CD4-positive, alpha-beta T cell (primary cell): ENCODE measurements at regions not wholly inside any gene's neighbourhood (a gene's known extent, or its start where the extent isn't known, plus 50 kb on each side); places are given as distances from the start of the nearest gene placed in this dataset.

Experiments
- ATAC-seq: fragments of 200-7000 bp; cut with Tn5 transposase; one replicate; pipeline ENCODE4 v1.10.0; 2022; ENCODE audit warnings: mild to moderate bottlenecking; ENCODE audit not compliant: poor library complexity
- CTCF ChIA-PET: fragments of 350-600 bp; sonication (Branson Sonifier 250); formaldehyde crosslinking; loops from one replicate; lab custom pipeline; 2021; ENCODE audit warnings: antibody characterized with exemption, inconsistent platforms; lab: Charles Lee
- POLR2A ChIA-PET: fragments of 350-600 bp; sonication (Branson Sonifier 250); formaldehyde crosslinking; loops from one replicate; lab custom pipeline; 2021; ENCODE audit warnings: antibody characterized with exemption, inconsistent platforms; lab: Charles Lee
- DNase-seq, 14 experiments: peaks; one replicate each; pipeline ENCODE4 v3.0.0-alpha.2; 2013 to 2020; ENCODE audit warnings: mixed read lengths in 2 of 14
- H3K27ac ChIP-seq, 2 donors: one replicate each; pipeline versions ENCODE4 v1.5.1 to v1.7.0; 2013; ENCODE audit warnings: low read length in 2 of 2, low read depth in 1 of 2, mild to moderate bottlenecking in 1 of 2
- H3K27me3 ChIP-seq, 2 experiments: 1 replicate in 1 of 2; 2 replicates in 1 of 2; pipeline versions ENCODE4 v1.6.1 to v1.7.0; 2013; ENCODE audit warnings: low read length in 2 of 2, control low read depth in 1 of 2, mild to moderate bottlenecking in 1 of 2, moderate library complexity in 1 of 2; ENCODE audit not compliant: insufficient read depth in 2 of 2, control insufficient read depth in 1 of 2
- H3K36me3 ChIP-seq: one replicate; pipeline ENCODE4 v1.6.1; 2013; ENCODE audit warnings: low read length, control low read depth; ENCODE audit not compliant: insufficient read depth
- H3K4me1 ChIP-seq: one replicate; pipeline ENCODE4 v1.6.1; 2013; ENCODE audit warnings: low read length, control low read depth; ENCODE audit not compliant: insufficient read depth
- H3K4me3 ChIP-seq: one replicate; pipeline ENCODE4 v1.5.1; 2013; ENCODE audit warnings: mild to moderate bottlenecking, low read length, moderate library complexity
- H3K9me3 ChIP-seq, 2 experiments: 1 replicate in 1 of 2; 2 replicates in 1 of 2; pipeline versions ENCODE4 v1.6.1 to v1.7.0; 2013; ENCODE audit warnings: low read length in 2 of 2, mild to moderate bottlenecking in 2 of 2, control low read depth in 1 of 2, moderate library complexity in 1 of 2; ENCODE audit not compliant: control insufficient read depth in 1 of 2, insufficient read depth in 1 of 2
- H3K27ac Mint-ChIP-seq: one replicate; pipeline ENCODE4 v1.8.0; 2020; ENCODE audit warnings: mixed read lengths
- H3K27me3 Mint-ChIP-seq: one replicate; pipeline ENCODE4 v1.8.0; 2021; ENCODE audit warnings: mixed read lengths
- H3K36me3 Mint-ChIP-seq: one replicate; pipeline ENCODE4 v1.8.0; 2021; ENCODE audit warnings: low read depth, mixed read lengths
- H3K4me1 Mint-ChIP-seq: one replicate; pipeline ENCODE4 v1.8.0; 2021; ENCODE audit warnings: low read depth, mixed read lengths
- H3K4me3 Mint-ChIP-seq: one replicate; pipeline ENCODE4 v1.8.0; 2020; ENCODE audit warnings: mild to moderate bottlenecking, mixed read lengths
- H3K9me3 Mint-ChIP-seq: one replicate; pipeline ENCODE4 v1.8.0; 2020; ENCODE audit warnings: mixed read lengths
- intact Hi-C, 2 experiments: fragments of 100-400 bp; cut with DNase I in 1 of 2; cut with micrococcal nuclease in 1 of 2; formaldehyde crosslinking; loops; one replicate each; pipeline versions ENCODE4 v1.15.1 to v1.9.0; 2023 to 2025; cut with DNase I, micrococcal nuclease
- TF ChIP-seq, protein P1 (sequence below): fragments of 200-600 bp; IDR thresholded peaks from one replicate; pipeline ENCODE4 v1.8.0; 2022; ENCODE audit warnings: antibody characterized with exemption, mild to moderate bottlenecking

- Histone ChIP-seq H3K27ac (no peak overlapping the region), H3K4me3 (no peak overlapping the region), H3K36me3 (no peaks in the 10 kb centered on the region), H3K9me3 (peaks cover 0 to 3% of the 10 kb centered on the region in 2 experiments), H3K4me1 (no peaks in the 10 kb centered on the region), H3K27me3 (no peaks in the 10 kb centered on the region)
- no peaks in the 10 kb centered on the region for H3K36me3 Mint-ChIP-seq
- H3K4me1 Mint-ChIP-seq: no peaks in the 10 kb centered on the region
- H3K27ac Mint-ChIP-seq: no peak overlapping the region
- no peak overlapping the region for H3K4me3 Mint-ChIP-seq
- CTCF ChIA-PET: no interaction called here
- TF ChIP-seq, protein P1, sequence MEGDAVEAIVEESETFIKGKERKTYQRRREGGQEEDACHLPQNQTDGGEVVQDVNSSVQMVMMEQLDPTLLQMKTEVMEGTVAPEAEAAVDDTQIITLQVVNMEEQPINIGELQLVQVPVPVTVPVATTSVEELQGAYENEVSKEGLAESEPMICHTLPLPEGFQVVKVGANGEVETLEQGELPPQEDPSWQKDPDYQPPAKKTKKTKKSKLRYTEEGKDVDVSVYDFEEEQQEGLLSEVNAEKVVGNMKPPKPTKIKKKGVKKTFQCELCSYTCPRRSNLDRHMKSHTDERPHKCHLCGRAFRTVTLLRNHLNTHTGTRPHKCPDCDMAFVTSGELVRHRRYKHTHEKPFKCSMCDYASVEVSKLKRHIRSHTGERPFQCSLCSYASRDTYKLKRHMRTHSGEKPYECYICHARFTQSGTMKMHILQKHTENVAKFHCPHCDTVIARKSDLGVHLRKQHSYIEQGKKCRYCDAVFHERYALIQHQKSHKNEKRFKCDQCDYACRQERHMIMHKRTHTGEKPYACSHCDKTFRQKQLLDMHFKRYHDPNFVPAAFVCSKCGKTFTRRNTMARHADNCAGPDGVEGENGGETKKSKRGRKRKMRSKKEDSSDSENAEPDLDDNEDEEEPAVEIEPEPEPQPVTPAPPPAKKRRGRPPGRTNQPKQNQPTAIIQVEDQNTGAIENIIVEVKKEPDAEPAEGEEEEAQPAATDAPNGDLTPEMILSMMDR: no peak
- no peak for ATAC-seq
- intact Hi-C loops: no loop called here
- POLR2A ChIA-PET: no interaction called here
- no peak for DNase-seq
- H3K9me3 Mint-ChIP-seq: no peaks in the 10 kb centered on the region
- H3K27me3 Mint-ChIP-seq: no peaks in the 10 kb centered on the region
These were observed 403.9 kb downstream of the ZNF608 start for GRCh38 chr5:124342584-124342983.

DNA sequence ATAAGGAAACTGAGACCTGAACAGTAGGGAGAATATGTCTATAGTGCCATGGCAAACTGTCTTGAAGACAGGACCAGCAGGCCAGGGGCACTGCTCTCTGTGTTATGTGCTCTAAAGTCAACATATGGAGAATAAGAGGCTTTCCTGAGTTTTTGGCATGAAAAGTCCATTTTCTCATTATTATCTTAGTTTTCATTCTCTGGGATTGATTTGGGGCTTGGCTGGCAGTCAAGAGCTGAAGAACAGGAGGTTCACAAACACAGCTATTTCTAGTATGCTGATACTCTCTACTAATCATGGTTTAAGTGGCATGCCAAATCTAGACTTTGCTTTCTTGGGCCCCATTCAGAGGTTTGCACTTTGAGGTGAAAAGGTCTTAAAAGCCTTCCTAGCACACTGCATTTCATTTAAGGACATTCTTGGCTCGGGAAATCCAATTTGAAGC, 404.4 kb downstream of the ZNF608 start:
- no peak overlapping the region for H3K27ac Mint-ChIP-seq
- no peaks in the 10 kb centered on the region for H3K9me3 Mint-ChIP-seq
- no peaks in the 10 kb centered on the region for H3K27me3 Mint-ChIP-seq
- no peaks in the 10 kb centered on the region for H3K36me3 Mint-ChIP-seq
- Histone ChIP-seq H3K9me3 (peaks cover 0 to 3% of the 10 kb centered on the region in 2 experiments), H3K4me3 (no peak overlapping the region), H3K27me3 (no peaks in the 10 kb centered on the region), H3K27ac (no peak overlapping the region), H3K36me3 (no peaks in the 10 kb centered on the region), H3K4me1 (no peaks in the 10 kb centered on the region)
- TF ChIP-seq, protein P1: no peak
- ATAC-seq (no peak), DNase-seq (no peak)
- H3K4me1 Mint-ChIP-seq: no peaks in the 10 kb centered on the region
- ChIA-PET POLR2A (no interaction called here), CTCF (no interaction called here)
- H3K4me3 Mint-ChIP-seq: no peak overlapping the region
- intact Hi-C loops: no loop called here

DNA sequence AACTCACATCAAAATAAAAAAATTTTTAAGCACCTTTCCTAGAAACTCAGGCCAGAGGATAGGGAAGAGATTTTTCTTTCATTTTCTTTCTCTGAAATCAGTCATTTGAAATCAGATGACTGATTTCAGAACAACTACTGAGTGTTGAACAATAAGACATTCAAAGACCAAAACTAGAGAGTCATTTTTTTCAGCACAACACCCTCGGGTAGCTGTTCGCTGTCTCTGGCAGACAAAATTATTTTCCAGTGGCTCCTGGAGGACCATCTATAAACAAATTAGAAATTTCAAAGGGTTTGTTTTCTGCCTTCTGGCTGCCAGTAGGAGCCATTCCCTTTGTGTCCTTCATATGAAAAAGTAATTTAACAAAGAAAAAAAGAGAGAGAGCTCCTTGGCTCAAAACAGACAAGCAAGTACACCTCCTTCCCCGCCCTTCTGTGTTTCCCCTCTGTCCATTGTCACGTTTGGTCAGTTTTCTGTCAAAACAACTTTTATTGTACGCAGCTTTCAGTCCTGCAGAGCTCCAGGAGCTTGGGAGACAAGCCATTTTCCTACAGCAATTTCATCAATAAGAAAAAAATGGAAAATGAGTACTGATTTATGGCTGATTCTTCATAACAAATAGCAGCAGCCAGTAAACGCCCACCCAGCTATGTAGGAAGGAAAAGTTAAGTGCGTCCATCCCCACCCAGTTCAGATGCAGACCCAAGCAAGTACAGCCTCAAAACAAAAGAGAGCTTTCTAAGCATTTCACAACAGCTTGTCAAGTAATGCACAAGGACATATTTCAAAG, 405.2 kb downstream of the ZNF608 start:
- Histone ChIP-seq H3K4me3 (no peak overlapping the region), H3K36me3 (no peaks in the 10 kb centered on the region), H3K27me3 (no peaks in the 10 kb centered on the region), H3K4me1 (no peaks in the 10 kb centered on the region), H3K9me3 (peaks cover 0 to 3% of the 10 kb centered on the region in 2 experiments), H3K27ac (no peak overlapping the region)
- Mint-ChIP-seq H3K4me3 (no peak overlapping the region), H3K27me3 (no peaks in the 10 kb centered on the region), H3K36me3 (no peaks in the 10 kb centered on the region), H3K4me1 (no peaks in the 10 kb centered on the region), H3K27ac (no peak overlapping the region), H3K9me3 (no peaks in the 10 kb centered on the region)
- no peak for ATAC-seq
- no peak for DNase-seq
- TF ChIP-seq, protein P1: no peak
- intact Hi-C loops: no loop called here
- ChIA-PET CTCF (no interaction called here), POLR2A (no interaction called here)
